ENCODE measurements at regions not wholly inside any gene's neighbourhood (a gene's known extent, or its start where the extent isn't known, plus 50 kb on each side); places are given as distances from the start of the nearest gene placed in this dataset.
A peak's percentile ranks its signal among the peaks of the same experiment; 100 is the strongest.

DNA sequence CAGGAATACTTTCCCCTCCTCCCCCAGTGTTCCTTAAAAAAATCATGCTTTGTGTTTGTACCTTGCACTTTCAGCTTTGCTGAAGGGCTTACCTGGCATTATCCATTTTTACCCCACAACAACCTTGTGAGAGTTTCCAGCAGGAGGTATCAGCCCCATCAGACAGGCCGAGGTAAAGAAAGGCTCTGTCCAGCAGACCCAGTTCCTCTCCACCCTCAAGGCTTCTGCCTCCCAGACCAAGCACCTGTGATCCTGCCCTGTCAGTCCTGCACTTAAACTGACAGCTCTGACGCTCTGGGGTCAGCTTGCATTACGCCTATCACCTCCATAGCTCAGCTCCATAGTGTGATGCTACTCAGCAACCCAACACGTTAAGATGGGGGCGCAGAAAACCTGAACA is 803.1 kb downstream of the UQCRFS1 start:
- no peak overlapping the region for H3K4me3 Mint-ChIP-seq
- no peaks in the 10 kb centered on the region for H3K27me3 Mint-ChIP-seq (ENCODE audit: low read depth)
- no peak for TF ChIP-seq CTCF (conservative IDR thresholded peaks at IDR 0.05)
- no peak overlapping the region for H3K27ac Mint-ChIP-seq (ENCODE audit: unreplicated experiment)
- H3K4me1 Mint-ChIP-seq = peaks cover 24% of the 10 kb centered on the region
- no peaks in the 10 kb centered on the region for H3K9me3 Mint-ChIP-seq
- no peak for DNase-seq (ENCODE audit: low read depth, low spot score)
- H3K36me3 Mint-ChIP-seq (ENCODE audit: low read depth) = no peaks in the 10 kb centered on the region

GRCh38 chr19:28406966-28407365 is 806.0 kb downstream of the UQCRFS1 start:
- no peaks in the 10 kb centered on the region for H3K9me3 Mint-ChIP-seq
- H3K27me3 Mint-ChIP-seq (ENCODE audit: low read depth) = no peaks in the 10 kb centered on the region
- no peaks in the 10 kb centered on the region for H3K36me3 Mint-ChIP-seq (ENCODE audit: low read depth)
- H3K4me3 Mint-ChIP-seq = no peak overlapping the region
- H3K4me1 Mint-ChIP-seq = peaks cover 37% of the 10 kb centered on the region
- TF ChIP-seq CTCF (conservative IDR thresholded peaks at IDR 0.05) = no peak
- no peak overlapping the region for H3K27ac Mint-ChIP-seq (ENCODE audit: unreplicated experiment)
- no peak for DNase-seq (ENCODE audit: low read depth, low spot score)

- Mint-ChIP-seq H3K36me3 (ENCODE audit: low read depth) (no peaks in the 10 kb centered on the region), H3K27ac (ENCODE audit: unreplicated experiment) (peak overlapping the region; percentile 74), H3K4me1 (peaks cover 45% of the 10 kb centered on the region), H3K27me3 (ENCODE audit: low read depth) (no peaks in the 10 kb centered on the region), H3K9me3 (no peaks in the 10 kb centered on the region), H3K4me3 (no peak overlapping the region)
- TF ChIP-seq CTCF (conservative IDR thresholded peaks at IDR 0.05) = no peak
- DNase-seq (ENCODE audit: low read depth, low spot score) = no peak
Observed at GRCh38 chr19:28405346-28405742, 807.6 kb downstream of the UQCRFS1 start.

DNA sequence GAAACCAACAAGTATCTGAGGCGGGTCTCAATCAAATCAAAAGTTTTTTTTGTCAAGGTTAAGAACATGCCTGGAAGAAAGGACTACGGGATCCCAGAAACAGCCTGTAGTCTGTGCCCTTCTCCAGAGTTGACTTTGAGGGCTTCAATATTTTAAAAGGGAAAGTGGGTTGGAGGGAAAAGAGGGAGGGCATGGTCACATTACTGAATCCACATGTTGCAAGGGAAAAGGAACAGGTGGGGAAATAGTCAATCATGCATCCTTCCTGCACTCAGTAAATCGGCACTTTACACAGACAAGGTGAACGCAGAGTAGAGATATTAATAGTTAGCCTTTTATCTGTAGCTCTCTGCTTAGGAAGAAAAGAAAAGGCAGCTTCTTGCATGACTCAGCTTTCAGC is 808.5 kb downstream of the UQCRFS1 start:
- Mint-ChIP-seq H3K36me3 (ENCODE audit: low read depth) (no peaks in the 10 kb centered on the region), H3K9me3 (peaks cover under 1% of the 10 kb centered on the region), H3K27me3 (ENCODE audit: low read depth) (no peaks in the 10 kb centered on the region), H3K4me1 (peaks cover 45% of the 10 kb centered on the region), H3K27ac (ENCODE audit: unreplicated experiment) (no peak overlapping the region), H3K4me3 (no peak overlapping the region)
- no peak for DNase-seq (ENCODE audit: low read depth, low spot score)
- TF ChIP-seq CTCF (conservative IDR thresholded peaks at IDR 0.05) = no peak

- Mint-ChIP-seq H3K36me3 (ENCODE audit: low read depth) (no peaks in the 10 kb centered on the region), H3K27me3 (ENCODE audit: low read depth) (no peaks in the 10 kb centered on the region), H3K4me1 (peaks cover 45% of the 10 kb centered on the region), H3K9me3 (peaks cover 2% of the 10 kb centered on the region), H3K27ac (ENCODE audit: unreplicated experiment) (no peak overlapping the region), H3K4me3 (no peak overlapping the region)
- TF ChIP-seq CTCF (conservative IDR thresholded peaks at IDR 0.05) = no peak
- DNase-seq (ENCODE audit: low read depth, low spot score) = no peak
Observed at GRCh38 chr19:28403690-28404089, 809.3 kb downstream of the UQCRFS1 start.
